ENCODE measurements at regions not wholly inside any gene's neighbourhood (a gene's known extent, or its start where the extent isn't known, plus 50 kb on each side); places are given as distances from the start of the nearest gene placed in this dataset.

DNA sequence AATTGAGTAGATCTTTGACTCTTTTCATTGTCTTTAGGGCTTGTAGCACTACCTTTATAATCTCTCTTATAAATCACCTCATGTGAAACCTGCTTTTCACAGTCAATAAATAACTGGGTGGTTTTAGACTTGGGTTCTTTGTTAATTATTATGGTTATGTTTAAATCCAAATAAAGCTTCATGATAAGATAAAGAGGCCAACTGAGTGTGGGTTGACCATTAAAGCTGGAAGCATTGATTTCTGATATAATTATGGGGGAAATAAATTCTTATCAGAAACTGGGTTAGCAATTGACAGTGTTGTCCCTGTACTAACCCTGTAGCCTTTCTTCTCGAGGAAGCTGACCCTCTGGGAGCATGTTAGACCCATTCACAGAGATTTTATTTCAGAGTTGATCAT lies 384.7 kb upstream of the LCORL start:
- intact Hi-C loops (cut with DNase I; ENCODE audit: low total_unique reads), result no loop called here
- Histone ChIP-seq H3K9me3 (no peaks in the 10 kb centered on the region), H3K4me3 (no peak overlapping the region), H3K27me3 (no peaks in the 10 kb centered on the region), H3K4me1 (no peaks in the 10 kb centered on the region), H3K27ac (no peak overlapping the region), H3K36me3 (ENCODE audit: low read depth, missing control alignments) (no peaks in the 10 kb centered on the region)
- TF ChIP-seq POLR2A (IDR thresholded peaks at IDR 0.05), result no peak
- WGBS, 2 donors, result 75 to 76% methylated on average over 1 of the region's 1 CpG
- no peak for DNase-seq

DNA sequence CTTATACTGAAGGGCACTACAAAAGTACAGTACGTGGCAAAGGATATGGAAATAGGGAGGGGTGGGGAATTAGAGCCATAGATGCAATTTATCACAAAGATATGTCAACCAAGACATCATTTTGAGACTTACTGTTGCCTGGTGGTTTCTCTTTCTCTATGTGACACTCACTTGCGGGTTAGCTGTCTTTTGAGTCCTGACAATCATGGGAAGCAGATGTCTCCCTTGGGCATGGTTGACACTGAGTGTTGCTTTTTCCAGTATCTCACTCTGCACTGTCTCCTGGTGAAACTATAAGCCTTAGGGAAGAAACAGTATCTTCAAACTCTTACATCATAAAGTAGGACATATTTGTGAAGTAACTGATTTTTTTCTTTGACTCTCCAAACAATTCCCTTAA lies 383.5 kb upstream of the LCORL start:
- WGBS, 2 donors, result 81 to 89% methylated on average over 2 of the region's 2 CpGs
- TF ChIP-seq, protein P1, sequence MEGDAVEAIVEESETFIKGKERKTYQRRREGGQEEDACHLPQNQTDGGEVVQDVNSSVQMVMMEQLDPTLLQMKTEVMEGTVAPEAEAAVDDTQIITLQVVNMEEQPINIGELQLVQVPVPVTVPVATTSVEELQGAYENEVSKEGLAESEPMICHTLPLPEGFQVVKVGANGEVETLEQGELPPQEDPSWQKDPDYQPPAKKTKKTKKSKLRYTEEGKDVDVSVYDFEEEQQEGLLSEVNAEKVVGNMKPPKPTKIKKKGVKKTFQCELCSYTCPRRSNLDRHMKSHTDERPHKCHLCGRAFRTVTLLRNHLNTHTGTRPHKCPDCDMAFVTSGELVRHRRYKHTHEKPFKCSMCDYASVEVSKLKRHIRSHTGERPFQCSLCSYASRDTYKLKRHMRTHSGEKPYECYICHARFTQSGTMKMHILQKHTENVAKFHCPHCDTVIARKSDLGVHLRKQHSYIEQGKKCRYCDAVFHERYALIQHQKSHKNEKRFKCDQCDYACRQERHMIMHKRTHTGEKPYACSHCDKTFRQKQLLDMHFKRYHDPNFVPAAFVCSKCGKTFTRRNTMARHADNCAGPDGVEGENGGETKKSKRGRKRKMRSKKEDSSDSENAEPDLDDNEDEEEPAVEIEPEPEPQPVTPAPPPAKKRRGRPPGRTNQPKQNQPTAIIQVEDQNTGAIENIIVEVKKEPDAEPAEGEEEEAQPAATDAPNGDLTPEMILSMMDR (IDR thresholded peaks at IDR 0.05), result no peak
- TF ChIP-seq POLR2A (IDR thresholded peaks at IDR 0.05), result no peak
- Histone ChIP-seq H3K36me3 (ENCODE audit: low read depth, missing control alignments) (no peaks in the 10 kb centered on the region), H3K9me3 (no peaks in the 10 kb centered on the region), H3K27me3 (no peaks in the 10 kb centered on the region), H3K4me1 (no peaks in the 10 kb centered on the region), H3K4me3 (no peak overlapping the region), H3K27ac (no peak overlapping the region)
- no peak for DNase-seq
- intact Hi-C loops (cut with DNase I; ENCODE audit: low total_unique reads), result no loop called here

DNA sequence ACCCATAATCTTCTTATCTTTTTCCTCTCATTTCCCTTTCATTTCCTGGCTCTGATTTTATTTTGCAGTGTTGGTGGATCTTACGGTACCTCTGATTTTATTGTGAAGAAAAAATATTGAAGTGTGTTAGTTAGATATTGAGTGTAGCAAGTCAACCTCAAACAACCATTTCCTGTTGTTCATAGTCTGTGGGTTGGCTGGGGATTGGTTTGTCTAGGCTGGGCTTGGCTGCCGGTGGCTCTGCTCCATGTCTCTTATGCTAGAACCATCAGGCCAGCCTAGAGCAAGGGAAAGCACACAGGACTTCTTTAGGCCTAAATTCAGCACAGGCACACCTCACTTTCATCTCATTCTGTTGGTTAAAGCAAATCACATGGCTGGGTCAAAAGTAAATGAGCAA lies 383.1 kb upstream of the LCORL start:
- no peaks in the 10 kb centered on the region for H3K27me3 ChIP-seq
- no peak overlapping the region for H3K4me3 ChIP-seq
- no peak for DNase-seq
- TF ChIP-seq POLR2A (IDR thresholded peaks at IDR 0.05), result no peak
- TF ChIP-seq, protein P1 (IDR thresholded peaks at IDR 0.05), result no peak
- H3K9me3 ChIP-seq, result no peaks in the 10 kb centered on the region
- no peak overlapping the region for H3K27ac ChIP-seq
- no peaks in the 10 kb centered on the region for H3K36me3 ChIP-seq (ENCODE audit: low read depth, missing control alignments)
- intact Hi-C loops (cut with DNase I; ENCODE audit: low total_unique reads), result no loop called here
- H3K4me1 ChIP-seq, result no peaks in the 10 kb centered on the region
- WGBS, 2 donors, result 80% methylated on average over 2 of the region's 2 CpGs

DNA sequence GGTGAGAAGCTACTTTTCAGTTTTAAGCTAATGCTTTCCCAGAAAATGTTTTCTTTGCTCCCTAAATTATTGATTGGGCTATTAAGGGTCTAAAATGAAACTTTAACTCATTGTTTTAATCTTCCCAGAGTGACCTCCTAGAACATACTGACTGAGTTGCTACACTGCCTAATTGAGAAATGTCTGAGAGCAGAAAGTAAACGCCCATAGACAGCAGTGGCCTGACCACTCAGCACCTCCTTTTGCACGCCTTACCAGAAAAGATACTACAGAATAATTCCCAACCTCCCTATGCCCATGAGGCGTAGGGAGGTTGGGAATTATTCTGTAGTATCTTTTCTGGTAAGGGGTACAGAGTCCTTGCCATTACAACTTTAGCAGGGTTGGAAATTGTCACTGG lies 381.8 kb upstream of the LCORL start:
- Histone ChIP-seq H3K27ac (no peak overlapping the region), H3K4me3 (no peak overlapping the region), H3K36me3 (ENCODE audit: low read depth, missing control alignments) (no peaks in the 10 kb centered on the region), H3K9me3 (no peaks in the 10 kb centered on the region), H3K27me3 (no peaks in the 10 kb centered on the region), H3K4me1 (no peaks in the 10 kb centered on the region)
- no peak for DNase-seq
- no peak for TF ChIP-seq POLR2A (IDR thresholded peaks at IDR 0.05)
- TF ChIP-seq, protein P1 (IDR thresholded peaks at IDR 0.05), result no peak
- 77 to 84% methylated on average over 3 of the region's 3 CpGs for WGBS, 2 donors
- intact Hi-C loops (cut with DNase I; ENCODE audit: low total_unique reads), result no loop called here

- intact Hi-C loops (cut with DNase I; ENCODE audit: low total_unique reads), result no loop called here
- H3K27me3 ChIP-seq, result no peaks in the 10 kb centered on the region
- no peaks in the 10 kb centered on the region for H3K9me3 ChIP-seq
- no peaks in the 10 kb centered on the region for H3K4me1 ChIP-seq
- H3K4me3 ChIP-seq, result no peak overlapping the region
- TF ChIP-seq POLR2A (IDR thresholded peaks at IDR 0.05), result no peak
- TF ChIP-seq, protein P1 (IDR thresholded peaks at IDR 0.05), result no peak
- H3K36me3 ChIP-seq (ENCODE audit: low read depth, missing control alignments), result no peaks in the 10 kb centered on the region
- no peak for DNase-seq
- H3K27ac ChIP-seq, result no peak overlapping the region
- 89 to 96% methylated on average over 1 of the region's 1 CpG for WGBS, 2 donors
These were observed 380.3 kb upstream of the LCORL start for GRCh38 chr4:18401868-18402267.

Data from testis (tissue), 2 donors.